ENCODE measurements at regions not wholly inside any gene's neighbourhood (a gene's known extent, or its start where the extent isn't known, plus 50 kb on each side); places are given as distances from the start of the nearest gene placed in this dataset.
A peak's percentile ranks its signal among the peaks of the same experiment; 100 is the strongest.

DNA sequence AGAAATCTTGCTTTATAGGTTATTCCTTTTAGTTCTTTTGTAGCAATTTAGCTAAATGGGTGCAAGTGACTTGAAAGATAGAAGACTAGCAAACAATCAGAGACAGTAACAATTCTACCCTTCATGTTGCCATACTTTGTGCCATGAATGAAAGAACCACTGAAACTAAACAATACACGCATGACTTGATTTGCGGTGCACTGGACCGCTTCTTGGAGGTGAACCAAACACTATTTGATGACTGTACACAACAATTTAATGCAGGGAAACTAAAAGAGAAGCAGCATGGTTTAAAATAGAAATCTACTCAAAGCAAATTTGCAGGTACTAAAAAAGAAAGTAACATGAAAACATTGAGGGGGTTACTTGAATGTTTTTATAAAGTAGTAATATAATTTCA is 331.0 kb upstream of the RARB start:
- in situ Hi-C loops (cut with HindIII; ENCODE audit: low sequenced_read_pairs), result no loop called here
- TF ChIP-seq, protein P1, sequence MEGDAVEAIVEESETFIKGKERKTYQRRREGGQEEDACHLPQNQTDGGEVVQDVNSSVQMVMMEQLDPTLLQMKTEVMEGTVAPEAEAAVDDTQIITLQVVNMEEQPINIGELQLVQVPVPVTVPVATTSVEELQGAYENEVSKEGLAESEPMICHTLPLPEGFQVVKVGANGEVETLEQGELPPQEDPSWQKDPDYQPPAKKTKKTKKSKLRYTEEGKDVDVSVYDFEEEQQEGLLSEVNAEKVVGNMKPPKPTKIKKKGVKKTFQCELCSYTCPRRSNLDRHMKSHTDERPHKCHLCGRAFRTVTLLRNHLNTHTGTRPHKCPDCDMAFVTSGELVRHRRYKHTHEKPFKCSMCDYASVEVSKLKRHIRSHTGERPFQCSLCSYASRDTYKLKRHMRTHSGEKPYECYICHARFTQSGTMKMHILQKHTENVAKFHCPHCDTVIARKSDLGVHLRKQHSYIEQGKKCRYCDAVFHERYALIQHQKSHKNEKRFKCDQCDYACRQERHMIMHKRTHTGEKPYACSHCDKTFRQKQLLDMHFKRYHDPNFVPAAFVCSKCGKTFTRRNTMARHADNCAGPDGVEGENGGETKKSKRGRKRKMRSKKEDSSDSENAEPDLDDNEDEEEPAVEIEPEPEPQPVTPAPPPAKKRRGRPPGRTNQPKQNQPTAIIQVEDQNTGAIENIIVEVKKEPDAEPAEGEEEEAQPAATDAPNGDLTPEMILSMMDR (IDR thresholded peaks at IDR 0.05; ENCODE audit: low read depth, low read length, missing control alignments), result no peak
- no peak overlapping the region for H3K4me3 ChIP-seq (ENCODE audit: low read depth, low read length)
- DNase-seq (ENCODE audit: low read depth), result peak; percentile 43

DNA sequence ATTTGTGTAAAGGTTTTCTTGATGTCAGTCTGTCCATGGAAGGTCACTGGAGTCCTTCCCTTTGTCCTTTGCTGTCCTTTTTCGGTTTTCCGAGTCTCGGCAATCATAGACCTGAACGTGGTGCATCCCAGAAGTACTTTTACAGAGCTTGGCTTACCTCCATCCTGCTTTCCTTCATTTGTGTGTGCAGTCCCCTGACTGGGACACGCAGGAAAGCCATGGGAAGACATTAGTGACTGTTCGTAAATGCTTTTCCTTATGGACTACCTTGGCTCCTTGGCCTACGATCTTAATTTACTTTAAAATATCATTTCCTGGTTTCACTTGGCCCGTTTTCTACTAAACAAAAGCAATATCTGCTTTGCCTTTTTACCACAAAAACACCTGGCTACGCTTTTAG is 328.4 kb upstream of the RARB start:
- in situ Hi-C loops (cut with HindIII; ENCODE audit: low sequenced_read_pairs), result no loop called here
- TF ChIP-seq, protein P1 (IDR thresholded peaks at IDR 0.05; ENCODE audit: low read depth, low read length, missing control alignments), result no peak
- no peak for DNase-seq (ENCODE audit: low read depth)
- H3K4me3 ChIP-seq (ENCODE audit: low read depth, low read length), result no peak overlapping the region

DNA sequence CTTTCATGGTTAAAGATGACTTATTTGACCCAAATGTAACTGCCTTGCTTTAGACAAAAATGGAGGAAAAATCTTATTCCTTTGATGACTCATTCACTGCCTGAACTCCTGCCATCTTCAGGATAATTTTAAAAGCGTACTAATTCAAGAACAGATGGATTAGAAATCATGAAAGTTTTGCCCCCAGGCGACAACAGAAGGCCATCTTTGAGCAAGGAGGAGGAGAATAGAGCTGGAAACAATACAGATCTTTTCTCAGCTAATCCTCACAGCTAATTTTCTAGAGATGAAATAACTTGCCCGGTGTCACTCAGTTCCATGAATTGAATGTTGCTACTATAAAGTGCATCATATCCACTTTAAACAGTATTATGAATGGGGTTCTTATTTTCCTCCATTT is 324.7 kb upstream of the RARB start:
- DNase-seq (ENCODE audit: low read depth), result no peak
- in situ Hi-C loops (cut with HindIII; ENCODE audit: low sequenced_read_pairs), result no loop called here
- TF ChIP-seq, protein P1 (IDR thresholded peaks at IDR 0.05; ENCODE audit: low read depth, low read length, missing control alignments), result no peak
- H3K4me3 ChIP-seq (ENCODE audit: low read depth, low read length), result no peak overlapping the region

DNA sequence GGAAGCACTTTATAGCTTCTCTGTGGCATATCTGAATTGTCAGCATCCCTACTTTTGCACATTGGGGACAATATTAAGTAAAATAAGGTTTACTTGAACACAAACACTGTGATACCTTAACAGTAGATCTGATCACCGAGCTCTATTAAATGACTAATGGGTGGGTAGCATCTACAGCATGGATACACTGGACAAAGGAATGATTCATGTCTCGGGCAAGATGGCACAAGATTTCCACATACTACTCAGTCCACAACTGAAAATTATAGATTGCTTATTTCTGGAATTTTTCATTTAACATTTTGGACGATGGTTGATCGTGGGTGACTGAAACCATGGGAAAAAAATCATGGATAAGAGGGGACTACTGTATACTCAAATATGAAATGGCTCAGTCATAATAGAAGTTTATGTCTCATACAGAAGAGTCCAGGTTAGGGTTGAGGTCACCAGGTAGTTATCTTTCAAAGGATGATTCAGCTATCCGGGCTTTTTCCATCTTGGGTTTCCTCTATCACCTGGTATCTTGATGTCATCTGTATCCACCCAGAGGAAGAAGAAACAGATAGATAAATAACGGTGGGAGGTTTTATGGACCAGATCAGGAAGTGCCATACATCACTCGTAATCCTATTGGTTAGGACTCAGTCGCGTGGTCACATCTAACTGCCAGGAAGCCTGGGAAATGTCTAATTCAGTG is 320.0 kb upstream of the RARB start:
- TF ChIP-seq, protein P1 (IDR thresholded peaks at IDR 0.05; ENCODE audit: low read depth, low read length, missing control alignments), result no peak
- H3K4me3 ChIP-seq (ENCODE audit: low read depth, low read length), result no peak overlapping the region
- no peak for DNase-seq (ENCODE audit: low read depth)
- in situ Hi-C loops (cut with HindIII; ENCODE audit: low sequenced_read_pairs), result no loop called here

DNA sequence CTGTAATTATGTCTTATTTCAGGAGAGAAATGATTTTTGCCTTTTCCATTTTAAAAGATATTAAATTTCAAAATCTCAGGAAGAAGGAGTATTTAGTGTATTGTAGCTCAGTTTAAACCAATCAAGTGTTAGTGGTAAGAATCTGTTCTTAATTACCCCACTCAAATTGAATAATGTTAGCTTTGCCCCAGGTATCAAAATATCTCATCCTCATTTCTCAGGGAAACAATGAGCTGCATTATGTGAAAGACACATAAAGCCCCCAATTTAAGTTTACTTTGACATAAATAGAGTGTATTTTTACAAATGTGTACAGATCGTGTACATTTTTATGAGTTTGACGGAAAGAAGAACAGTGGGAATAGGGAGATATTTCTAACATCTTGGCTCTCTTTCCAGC is 317.4 kb upstream of the RARB start:
- TF ChIP-seq, protein P1 (IDR thresholded peaks at IDR 0.05; ENCODE audit: low read depth, low read length, missing control alignments), result no peak
- in situ Hi-C loops (cut with HindIII; ENCODE audit: low sequenced_read_pairs), result no loop called here
- DNase-seq (ENCODE audit: low read depth), result no peak
- H3K4me3 ChIP-seq (ENCODE audit: low read depth, low read length), result no peak overlapping the region

DNA sequence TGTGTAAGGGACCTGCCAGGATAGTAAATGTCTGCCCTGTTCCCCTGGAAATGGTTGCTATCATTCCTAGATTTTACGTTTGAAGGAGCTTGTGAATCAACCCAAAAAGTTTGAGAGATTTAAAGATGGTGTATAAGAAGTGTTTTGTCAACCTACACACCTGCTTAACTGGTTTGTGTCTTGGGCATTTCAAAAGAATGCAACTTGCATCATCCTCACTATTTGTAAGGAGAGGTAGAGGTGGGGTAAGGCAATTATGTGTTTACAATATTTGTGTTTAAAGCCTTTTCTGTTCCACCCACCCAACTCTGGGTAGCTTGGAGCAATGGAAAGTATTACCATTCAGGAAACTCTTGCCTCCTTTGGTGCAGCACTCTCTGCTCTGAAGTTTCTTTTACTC is 314.2 kb upstream of the RARB start:
- in situ Hi-C loops (cut with HindIII; ENCODE audit: low sequenced_read_pairs), result no loop called here
- H3K4me3 ChIP-seq (ENCODE audit: low read depth, low read length), result no peak overlapping the region
- no peak for DNase-seq (ENCODE audit: low read depth)
- TF ChIP-seq, protein P1 (IDR thresholded peaks at IDR 0.05; ENCODE audit: low read depth, low read length, missing control alignments), result no peak

Data from astrocyte of the cerebellum (primary cell).